ENCODE measurements at regions not wholly inside any gene's neighbourhood (a gene's known extent, or its start where the extent isn't known, plus 50 kb on each side); places are given as distances from the start of the nearest gene placed in this dataset.

- TF ChIP-seq ZSCAN20 (CRISPR knock-in tag; IDR thresholded peaks at IDR 0.05) (no peak), MAFK (IDR thresholded peaks at IDR 0.05; ENCODE audit: partially characterized antibody) (no peak), CBX2 (IDR thresholded peaks at IDR 0.05; ENCODE audit: borderline replicate concordance, low read depth) (no peak), FOXS1 (CRISPR knock-in tag; IDR thresholded peaks at IDR 0.05) (no peak), MAZ (IDR thresholded peaks at IDR 0.05; ENCODE audit: borderline replicate concordance, low read depth, low read length) (no peak)
- TF ChIP-seq, protein P1, sequence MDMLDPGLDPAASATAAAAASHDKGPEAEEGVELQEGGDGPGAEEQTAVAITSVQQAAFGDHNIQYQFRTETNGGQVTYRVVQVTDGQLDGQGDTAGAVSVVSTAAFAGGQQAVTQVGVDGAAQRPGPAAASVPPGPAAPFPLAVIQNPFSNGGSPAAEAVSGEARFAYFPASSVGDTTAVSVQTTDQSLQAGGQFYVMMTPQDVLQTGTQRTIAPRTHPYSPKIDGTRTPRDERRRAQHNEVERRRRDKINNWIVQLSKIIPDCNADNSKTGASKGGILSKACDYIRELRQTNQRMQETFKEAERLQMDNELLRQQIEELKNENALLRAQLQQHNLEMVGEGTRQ (IDR thresholded peaks at IDR 0.05): no peak
- ChIA-PET POLR2A (no interaction called here), CTCF (no interaction called here)
- no peak for DNase-seq (ENCODE audit: low read depth in 1 of 2, low spot score in 1 of 2)
- no peaks in the 10 kb centered on the region for H3K4me1 ChIP-seq
- no peak overlapping the region for H3K4me3 ChIP-seq
- H3K4me2 ChIP-seq: no peak overlapping the region
- ATAC-seq: no peak
- H3K9me3 ChIP-seq: no peaks in the 10 kb centered on the region; the same call in 2 of the 3 replicates
- no peak for FAIRE-seq
- no peak overlapping the region for H3K27ac ChIP-seq
- 5% methylated on average over 5 of the region's 5 CpGs for WGBS (ENCODE audit: missing lambda C conversion rate)
Measured at GRCh38 chr10:10094691-10095090, 923.0 kb upstream of the CELF2 start.

GRCh38 chr10:10096296-10096695 is 921.4 kb upstream of the CELF2 start:
- Histone ChIP-seq H3K27ac (no peak overlapping the region), H3K4me2 (no peak overlapping the region), H3K9me3 (no peaks in the 10 kb centered on the region; the same call in 2 of the 3 replicates), H3K4me1 (no peaks in the 10 kb centered on the region), H3K4me3 (no peak overlapping the region)
- ATAC-seq (no peak), DNase-seq (ENCODE audit: low read depth in 1 of 2, low spot score in 1 of 2) (no peak), FAIRE-seq (no peak)
- TF ChIP-seq, protein P1 (IDR thresholded peaks at IDR 0.05): no peak
- TF ChIP-seq CBX8 (IDR thresholded peaks at IDR 0.05) (no peak), NFE2L2 (conservative IDR thresholded peaks at IDR 0.05; ENCODE audit: low read length) (no peak), MYC (IDR thresholded peaks at IDR 0.05; ENCODE audit: borderline replicate concordance, low read length) (no peak), CEBPB (IDR thresholded peaks at IDR 0.05) (no peak), TFCP2L1 (CRISPR knock-in tag; IDR thresholded peaks at IDR 0.05) (no peak), HMGXB4 (CRISPR knock-in tag; IDR thresholded peaks at IDR 0.05; ENCODE audit: borderline replicate concordance) (no peak), JUN (IDR thresholded peaks at IDR 0.05) (no peak), KDM5A (IDR thresholded peaks at IDR 0.05) (no peak), HOXB13 (CRISPR knock-in tag; IDR thresholded peaks at IDR 0.05; ENCODE audit: low read depth) (no peak), HEYL (CRISPR knock-in tag; IDR thresholded peaks at IDR 0.05) (no peak), FOXS1 (CRISPR knock-in tag; IDR thresholded peaks at IDR 0.05) (no peak), ESRRA (IDR thresholded peaks at IDR 0.05; ENCODE audit: borderline replicate concordance, low read length) (no peak), HDAC2 (IDR thresholded peaks at IDR 0.05) (no peak), ZSCAN20 (CRISPR knock-in tag; IDR thresholded peaks at IDR 0.05) (no peak), ZFP36 (IDR thresholded peaks at IDR 0.05; ENCODE audit: borderline replicate concordance, partially characterized antibody) (no peak), SMC3 (IDR thresholded peaks at IDR 0.05) (no peak), ZNF302 (CRISPR knock-in tag; IDR thresholded peaks at IDR 0.05) (no peak)
- TF ChIP-seq, protein P2, sequence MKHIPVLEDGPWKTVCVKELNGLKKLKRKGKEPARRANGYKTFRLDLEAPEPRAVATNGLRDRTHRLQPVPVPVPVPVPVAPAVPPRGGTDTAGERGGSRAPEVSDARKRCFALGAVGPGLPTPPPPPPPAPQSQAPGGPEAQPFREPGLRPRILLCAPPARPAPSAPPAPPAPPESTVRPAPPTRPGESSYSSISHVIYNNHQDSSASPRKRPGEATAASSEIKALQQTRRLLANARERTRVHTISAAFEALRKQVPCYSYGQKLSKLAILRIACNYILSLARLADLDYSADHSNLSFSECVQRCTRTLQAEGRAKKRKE (CRISPR knock-in tag; IDR thresholded peaks at IDR 0.05; ENCODE audit: low read depth): no peak
- TF ChIP-seq, protein P3, sequence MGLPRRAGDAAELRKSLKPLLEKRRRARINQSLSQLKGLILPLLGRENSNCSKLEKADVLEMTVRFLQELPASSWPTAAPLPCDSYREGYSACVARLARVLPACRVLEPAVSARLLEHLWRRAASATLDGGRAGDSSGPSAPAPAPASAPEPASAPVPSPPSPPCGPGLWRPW (IDR thresholded peaks at IDR 0.05): no peak
- CTCF ChIA-PET: no interaction called here
- POLR2A ChIA-PET: no interaction called here
